Neural cell (in vitro differentiated cells): ENCODE measurements at regions not wholly inside any gene's neighbourhood (a gene's known extent, or its start where the extent isn't known, plus 50 kb on each side); places are given as distances from the start of the nearest gene placed in this dataset.

Experiments
- EP300 ChIP-seq: fragments of 450-650 bp; conservative IDR thresholded peaks from 2 replicates; pipeline ENCODE4 v1.6.1; 2014; ENCODE audit warnings: antibody characterized with exemption, mild to moderate bottlenecking, moderate library complexity; ENCODE audit not compliant: poor library complexity, severe bottlenecking
- EZH2 ChIP-seq: fragments of 200-600, 300-800 bp; shearing (Covaris generic), sonication (generic); IDR thresholded peaks from 2 replicates; pipeline ENCODE4 v1.6.1; 2014; ENCODE audit warnings: antibody characterized with exemption, low read length, borderline replicate concordance, mild to moderate bottlenecking; ENCODE audit not compliant: insufficient read depth, poor library complexity, severe bottlenecking
- POLR2AphosphoS5 ChIP-seq: IDR thresholded peaks from 2 replicates; pipeline ENCODE4 v1.6.1; 2012
- RAD21 ChIP-seq: fragments of 450-650 bp; conservative IDR thresholded peaks from 2 replicates; pipeline ENCODE4 v1.6.1; 2014; ENCODE audit warnings: antibody characterized with exemption, mild to moderate bottlenecking, moderate library complexity
- REST ChIP-seq: IDR thresholded peaks from 2 replicates; pipeline ENCODE4 v1.6.1; 2012; ENCODE audit warnings: borderline replicate concordance
- SMC3 ChIP-seq: fragments of 450-650 bp; conservative IDR thresholded peaks from 2 replicates; pipeline ENCODE4 v1.6.1; 2014; ENCODE audit warnings: antibody characterized with exemption, mild to moderate bottlenecking, moderate library complexity; ENCODE audit not compliant: poor library complexity
- TAF1 ChIP-seq: IDR thresholded peaks from 2 replicates; pipeline ENCODE4 v1.6.1; 2012; ENCODE audit warnings: low read depth
- TF ChIP-seq, protein P1 (sequence below): fragments of 450-650 bp; IDR thresholded peaks from 2 replicates; pipeline ENCODE4 v1.5.1; 2014; ENCODE audit warnings: antibody characterized with exemption, mild to moderate bottlenecking, moderate library complexity; ENCODE audit not compliant: poor library complexity, severe bottlenecking

- TF ChIP-seq, protein P1, sequence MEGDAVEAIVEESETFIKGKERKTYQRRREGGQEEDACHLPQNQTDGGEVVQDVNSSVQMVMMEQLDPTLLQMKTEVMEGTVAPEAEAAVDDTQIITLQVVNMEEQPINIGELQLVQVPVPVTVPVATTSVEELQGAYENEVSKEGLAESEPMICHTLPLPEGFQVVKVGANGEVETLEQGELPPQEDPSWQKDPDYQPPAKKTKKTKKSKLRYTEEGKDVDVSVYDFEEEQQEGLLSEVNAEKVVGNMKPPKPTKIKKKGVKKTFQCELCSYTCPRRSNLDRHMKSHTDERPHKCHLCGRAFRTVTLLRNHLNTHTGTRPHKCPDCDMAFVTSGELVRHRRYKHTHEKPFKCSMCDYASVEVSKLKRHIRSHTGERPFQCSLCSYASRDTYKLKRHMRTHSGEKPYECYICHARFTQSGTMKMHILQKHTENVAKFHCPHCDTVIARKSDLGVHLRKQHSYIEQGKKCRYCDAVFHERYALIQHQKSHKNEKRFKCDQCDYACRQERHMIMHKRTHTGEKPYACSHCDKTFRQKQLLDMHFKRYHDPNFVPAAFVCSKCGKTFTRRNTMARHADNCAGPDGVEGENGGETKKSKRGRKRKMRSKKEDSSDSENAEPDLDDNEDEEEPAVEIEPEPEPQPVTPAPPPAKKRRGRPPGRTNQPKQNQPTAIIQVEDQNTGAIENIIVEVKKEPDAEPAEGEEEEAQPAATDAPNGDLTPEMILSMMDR, result no peak
- TF ChIP-seq RAD21, result no peak
- TF ChIP-seq REST, result no peak
- TF ChIP-seq EZH2, result no peak
- no peak for TF ChIP-seq POLR2AphosphoS5
- no peak for TF ChIP-seq EP300
- TF ChIP-seq SMC3, result no peak
- TF ChIP-seq TAF1, result no peak
Observed at GRCh38 chr2:147358375-147358774, 486.5 kb upstream of the ACVR2A start.
